ENCODE measurements at regions not wholly inside any gene's neighbourhood (a gene's known extent, or its start where the extent isn't known, plus 50 kb on each side); places are given as distances from the start of the nearest gene placed in this dataset.
A peak's percentile ranks its signal among the peaks of the same experiment; 100 is the strongest.
"Not testable (repeated sequence)": the region's sequence is repeated elsewhere in the genome, so short reads cannot be mapped to it uniquely, and the experiment has no call there.

- DNase-seq (ENCODE audit: low read depth) = not testable (repeated sequence)
These were observed 262.6 kb upstream of the RAB4A start for GRCh38 chr1:229008347-229008746.

- DNase-seq (ENCODE audit: low read depth) = no peak
These were observed 259.9 kb upstream of the RAB4A start for GRCh38 chr1:229011022-229011421.

GRCh38 chr1:229012823-229013222 lies 258.1 kb upstream of the RAB4A start:
- DNase-seq (ENCODE audit: low read depth) = peak; percentile 77

GRCh38 chr1:229013981-229014380 lies 256.9 kb upstream of the RAB4A start:
- DNase-seq (ENCODE audit: low read depth) = peak; percentile 49

- DNase-seq (ENCODE audit: low read depth) = no peak
These were observed 255.1 kb upstream of the RAB4A start for GRCh38 chr1:229015806-229016205.

GRCh38 chr1:229017091-229017490 lies 253.8 kb upstream of the RAB4A start:
- no peak for DNase-seq (ENCODE audit: low read depth)

- no peak for DNase-seq (ENCODE audit: low read depth)
These were observed 252.1 kb upstream of the RAB4A start for GRCh38 chr1:229018674-229019295.

GRCh38 chr1:229019663-229020271 lies 251.1 kb upstream of the RAB4A start:
- DNase-seq (ENCODE audit: low read depth) = no peak

GRCh38 chr1:229021034-229021433 lies 249.9 kb upstream of the RAB4A start:
- DNase-seq (ENCODE audit: low read depth) = not testable (repeated sequence)

GRCh38 chr1:229022595-229023333 lies 248.1 kb upstream of the RAB4A start:
- no peak for DNase-seq (ENCODE audit: low read depth)

- DNase-seq (ENCODE audit: low read depth) = no peak
These were observed 247.1 kb upstream of the RAB4A start for GRCh38 chr1:229023651-229024300.

- peak; percentile 88 for DNase-seq (ENCODE audit: low read depth)
These were observed 246.3 kb upstream of the RAB4A start for GRCh38 chr1:229024528-229025130.

GRCh38 chr1:229025576-229025975 lies 245.3 kb upstream of the RAB4A start:
- DNase-seq (ENCODE audit: low read depth) = no peak

- no peak for DNase-seq (ENCODE audit: low read depth)
These were observed 243.8 kb upstream of the RAB4A start for GRCh38 chr1:229027158-229027557.

- peak; percentile 93 for DNase-seq (ENCODE audit: low read depth)
These were observed 243.2 kb upstream of the RAB4A start for GRCh38 chr1:229027622-229028182.

GRCh38 chr1:229028544-229028943 lies 242.4 kb upstream of the RAB4A start:
- no peak for DNase-seq (ENCODE audit: low read depth)

- DNase-seq (ENCODE audit: low read depth) = no peak
These were observed 241.7 kb upstream of the RAB4A start for GRCh38 chr1:229028987-229029878.

- no peak for DNase-seq (ENCODE audit: low read depth)
These were observed 241.1 kb upstream of the RAB4A start for GRCh38 chr1:229029879-229030235.

GRCh38 chr1:229030630-229031029 lies 240.3 kb upstream of the RAB4A start:
- no peak for DNase-seq (ENCODE audit: low read depth)

- DNase-seq (ENCODE audit: low read depth) = no peak
These were observed 239.8 kb upstream of the RAB4A start for GRCh38 chr1:229031061-229031460.

Measured in amniotic epithelial cell (primary cell).